ENCODE measurements at regions not wholly inside any gene's neighbourhood (a gene's known extent, or its start where the extent isn't known, plus 50 kb on each side); places are given as distances from the start of the nearest gene placed in this dataset.

DNA sequence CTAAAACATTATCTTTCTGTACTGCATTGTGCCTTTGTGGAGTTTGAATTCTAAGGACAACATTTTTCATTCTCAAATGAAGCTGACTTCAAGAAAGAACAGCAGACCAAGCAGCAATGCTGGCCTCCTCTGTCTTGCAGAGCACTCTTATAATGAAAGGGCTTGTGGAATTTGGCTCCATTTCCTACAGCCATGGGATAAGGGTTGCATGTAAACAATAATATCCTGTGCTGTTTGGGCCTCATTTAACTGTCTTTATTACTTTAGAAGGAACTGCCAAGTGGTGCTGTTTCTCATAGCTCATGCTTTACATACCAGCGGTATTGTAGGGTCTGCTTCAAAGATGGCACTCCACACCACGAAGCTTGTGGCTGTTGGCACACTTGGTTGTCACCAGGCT, 111.4 kb upstream of the EOLA2 start:
- no peak overlapping the region for H3K27ac Mint-ChIP-seq
- H4K8ac ChIP-seq (replicated peaks; ENCODE audit: insufficient read length, low read depth, low read length) = no peak overlapping the region
- H3K4me1 Mint-ChIP-seq = peaks cover 0 to under 1% of the 10 kb centered on the region in 2 experiments; a peak in 1 of 4 replicates
- H4K91ac ChIP-seq (ENCODE audit: insufficient read length, low read depth, low read length) = no peak overlapping the region
- H3K4ac ChIP-seq (ENCODE audit: low read depth, low read length) = no peak overlapping the region
- no peak overlapping the region for H3K23ac ChIP-seq (ENCODE audit: insufficient read length, low read depth, low read length)
- H3K4me2 ChIP-seq (ENCODE audit: insufficient read depth, insufficient read length, low read length) = no peak overlapping the region
- no peak overlapping the region for H3K18ac ChIP-seq (ENCODE audit: insufficient read length, low read depth, low read length)
- no peaks in the 10 kb centered on the region for H3K27me3 ChIP-seq (ENCODE audit: insufficient read depth, low read length)
- H3K14ac ChIP-seq (ENCODE audit: insufficient read depth, low read length) = no peak overlapping the region
- H2BK12ac ChIP-seq (ENCODE audit: insufficient read length, low read depth, low read length) = no peak overlapping the region
- no peak overlapping the region for H2AFZ ChIP-seq (ENCODE audit: low read length)
- no peak overlapping the region for H2BK20ac ChIP-seq (ENCODE audit: low read depth, low read length, poor library complexity, severe bottlenecking)
- H2AK5ac ChIP-seq (ENCODE audit: insufficient read length, low read length) = no peak overlapping the region
- H3K9me3 ChIP-seq (ENCODE audit: control insufficient read depth, low read depth, low read length) = peaks cover 42% of the 10 kb centered on the region
- H3K4me3 Mint-ChIP-seq = no peak overlapping the region
- H3K27me3 Mint-ChIP-seq (ENCODE audit: low read depth) = no peaks in the 10 kb centered on the region; the same call in 1 of the 2 replicates
- DNase-seq = no peak
- no peak overlapping the region for H4K5ac ChIP-seq (ENCODE audit: insufficient read length, low read depth, low read length)
- no peak overlapping the region for H3T11ph ChIP-seq (ENCODE audit: low read length)
- H3K9me3 Mint-ChIP-seq = peaks cover 61 to 62% of the 10 kb centered on the region in 2 experiments
- no peak overlapping the region for H2BK120ac ChIP-seq (ENCODE audit: low read depth, low read length, poor library complexity, severe bottlenecking)
- H3K79me2 ChIP-seq (ENCODE audit: insufficient read depth, low read length) = no peaks in the 10 kb centered on the region
- no peaks in the 10 kb centered on the region for H4K20me1 ChIP-seq (ENCODE audit: control insufficient read depth, insufficient read depth, insufficient read length)
- H3K9ac ChIP-seq (ENCODE audit: extremely low read depth, insufficient read length, low read length) = no peak overlapping the region
- H3K4me1 ChIP-seq (ENCODE audit: insufficient read depth, low read length) = no peaks in the 10 kb centered on the region
- no peak overlapping the region for H2BK5ac ChIP-seq (ENCODE audit: insufficient read length, low read length)
- no CpG with 5 or more reads among the region's 2 CpGs for WGBS (ENCODE audit: extremely low coverage, insufficient read length, low lambda C conversion rate)
- H3K36me3 Mint-ChIP-seq (ENCODE audit: insufficient read depth in 1 of 3, low read depth in 3 of 3) = peaks cover 0 to 1% (median 0%) of the 10 kb centered on the region in 3 experiments; a peak in 1 of 7 replicates
- no peak overlapping the region for H3K56ac ChIP-seq (ENCODE audit: insufficient read length, low read depth, low read length)
- no peaks in the 10 kb centered on the region for H3K23me2 ChIP-seq (ENCODE audit: insufficient read length, low read depth, low read length, poor library complexity, severe bottlenecking)
- H3K79me1 ChIP-seq (ENCODE audit: insufficient read depth, low read depth, low read length, poor library complexity, severe bottlenecking) = no peaks in the 10 kb centered on the region
- no peak overlapping the region for H3K27ac ChIP-seq (ENCODE audit: insufficient read length, low read depth, low read length)
- H2BK15ac ChIP-seq (ENCODE audit: low read depth, low read length) = no peak overlapping the region
- TF ChIP-seq, protein P1, sequence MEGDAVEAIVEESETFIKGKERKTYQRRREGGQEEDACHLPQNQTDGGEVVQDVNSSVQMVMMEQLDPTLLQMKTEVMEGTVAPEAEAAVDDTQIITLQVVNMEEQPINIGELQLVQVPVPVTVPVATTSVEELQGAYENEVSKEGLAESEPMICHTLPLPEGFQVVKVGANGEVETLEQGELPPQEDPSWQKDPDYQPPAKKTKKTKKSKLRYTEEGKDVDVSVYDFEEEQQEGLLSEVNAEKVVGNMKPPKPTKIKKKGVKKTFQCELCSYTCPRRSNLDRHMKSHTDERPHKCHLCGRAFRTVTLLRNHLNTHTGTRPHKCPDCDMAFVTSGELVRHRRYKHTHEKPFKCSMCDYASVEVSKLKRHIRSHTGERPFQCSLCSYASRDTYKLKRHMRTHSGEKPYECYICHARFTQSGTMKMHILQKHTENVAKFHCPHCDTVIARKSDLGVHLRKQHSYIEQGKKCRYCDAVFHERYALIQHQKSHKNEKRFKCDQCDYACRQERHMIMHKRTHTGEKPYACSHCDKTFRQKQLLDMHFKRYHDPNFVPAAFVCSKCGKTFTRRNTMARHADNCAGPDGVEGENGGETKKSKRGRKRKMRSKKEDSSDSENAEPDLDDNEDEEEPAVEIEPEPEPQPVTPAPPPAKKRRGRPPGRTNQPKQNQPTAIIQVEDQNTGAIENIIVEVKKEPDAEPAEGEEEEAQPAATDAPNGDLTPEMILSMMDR (conservative IDR thresholded peaks at IDR 0.05) = no peak
